ENCODE measurements at regions not wholly inside any gene's neighbourhood (a gene's known extent, or its start where the extent isn't known, plus 50 kb on each side); places are given as distances from the start of the nearest gene placed in this dataset.
A peak's percentile ranks its signal among the peaks of the same experiment; 100 is the strongest.

- DNase-seq, result no peak
Measured at GRCh38 chr2:155109527-155109926, 411.0 kb downstream of the KCNJ3 start.

DNA sequence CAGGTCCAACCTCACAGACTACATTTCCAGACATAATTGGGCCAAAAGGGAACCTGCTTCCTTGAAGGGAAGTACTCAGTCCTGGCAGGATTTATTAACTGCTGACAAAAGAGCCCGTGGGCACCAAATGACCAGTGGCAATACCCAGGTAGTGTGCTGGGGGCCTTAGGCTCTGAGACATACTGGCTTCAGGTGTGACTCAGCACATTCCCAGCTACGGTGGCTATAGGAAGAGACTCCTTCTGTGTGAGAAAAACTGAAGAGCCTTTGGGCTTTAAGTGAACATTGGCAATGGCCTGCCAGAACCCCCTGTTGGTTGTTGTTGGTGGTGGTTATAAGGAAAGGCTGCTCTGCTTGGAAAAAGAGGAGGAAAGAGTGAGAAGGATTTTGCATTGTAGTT, 401.8 kb downstream of the KCNJ3 start:
- DNase-seq, result peak; percentile 43

DNA sequence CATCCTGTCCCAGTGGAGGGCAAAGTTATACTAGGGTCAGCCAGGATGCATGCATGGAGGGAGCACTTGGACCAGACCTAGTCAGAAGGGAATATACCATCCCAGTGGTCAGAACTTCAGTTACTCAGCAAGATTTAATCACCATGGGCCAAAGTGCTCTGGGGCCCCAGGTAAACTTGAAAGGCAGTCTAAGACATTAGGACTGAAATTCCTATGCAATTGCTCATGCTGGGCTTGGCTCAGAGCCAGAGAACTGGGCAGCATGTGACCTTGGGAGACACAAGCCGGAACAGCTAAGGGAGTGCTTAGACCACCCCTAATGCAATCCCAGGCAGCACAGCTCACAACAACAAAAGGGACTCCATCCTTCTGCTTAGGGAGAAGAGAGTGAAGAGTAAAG, 401.3 kb downstream of the KCNJ3 start:
- peak; percentile 48 for DNase-seq

- DNase-seq, result no peak
Measured at GRCh38 chr2:155095613-155096012, 397.1 kb downstream of the KCNJ3 start.

DNA sequence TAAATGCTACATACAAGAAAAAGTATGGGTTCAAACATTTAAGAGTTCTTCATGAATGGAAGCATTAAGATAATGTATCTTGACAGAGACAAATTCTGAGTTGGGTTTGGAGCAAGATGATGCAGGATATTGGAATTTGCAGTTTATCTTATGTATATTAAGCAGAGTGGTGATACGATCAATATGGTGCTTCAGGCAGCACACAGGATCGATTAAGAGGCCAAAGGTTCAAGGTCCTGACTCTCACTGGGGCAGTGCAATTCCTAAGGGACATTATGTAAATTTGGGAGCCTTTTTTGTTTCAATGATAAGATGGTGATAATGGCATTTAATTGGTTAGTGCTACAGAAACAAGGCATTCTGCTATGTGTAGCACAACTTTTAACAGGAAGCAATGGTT, 381.9 kb downstream of the KCNJ3 start:
- no peak for DNase-seq

GRCh38 chr2:155070489-155070888, 372.0 kb downstream of the KCNJ3 start:
- no peak for DNase-seq

- peak; percentile 8 for DNase-seq
Measured at GRCh38 chr2:155062922-155063258, 364.4 kb downstream of the KCNJ3 start.

DNA sequence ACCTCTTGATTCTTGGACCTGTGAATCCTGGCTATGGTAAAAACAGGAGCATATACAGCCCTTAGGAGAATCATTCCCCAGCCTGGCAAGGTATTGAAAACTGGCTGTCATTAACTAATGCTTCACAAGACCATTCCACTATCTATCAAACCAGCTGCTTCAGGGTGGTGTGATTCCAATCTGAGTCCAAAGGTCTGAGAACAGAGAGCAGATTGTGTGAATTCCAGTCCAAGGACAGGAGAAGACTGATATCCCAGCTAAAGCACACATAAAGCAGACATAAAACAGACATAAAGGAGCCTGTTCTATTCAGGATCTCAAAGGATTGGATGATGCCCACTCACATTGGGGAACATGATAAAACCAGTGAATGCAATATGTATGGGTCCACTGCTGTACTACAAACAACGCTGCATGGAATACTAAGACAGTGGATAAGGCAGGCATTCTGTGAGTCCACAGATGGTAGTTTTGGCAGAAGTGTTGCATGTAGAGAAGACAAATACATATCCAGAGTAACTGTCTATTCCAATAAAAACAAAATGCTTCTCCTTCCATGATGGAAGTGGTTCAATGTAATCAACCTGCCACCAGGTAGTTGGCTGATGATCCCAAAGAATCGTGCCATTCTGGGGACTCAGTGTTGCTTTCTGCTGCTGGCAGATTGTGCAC, 363.9 kb downstream of the KCNJ3 start:
- no peak for DNase-seq

DNA sequence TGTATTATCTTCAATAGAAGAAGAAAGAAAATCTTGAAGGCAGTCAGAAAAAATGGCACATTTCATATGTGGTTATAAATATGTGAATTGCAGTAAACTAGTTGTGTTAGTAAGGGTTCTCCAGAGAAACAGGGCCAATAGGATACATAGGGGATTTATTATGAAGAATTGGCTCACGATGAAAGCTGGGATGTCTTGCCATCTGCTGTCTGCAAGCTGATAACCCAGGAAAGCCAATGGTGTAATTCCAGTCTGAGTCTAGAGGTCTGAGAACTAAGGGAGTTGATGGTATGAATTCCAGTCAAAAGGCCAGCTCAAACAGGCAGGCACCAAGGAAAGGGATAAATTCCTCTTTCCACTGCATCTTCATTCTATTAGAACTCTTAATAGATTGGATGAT, 362.4 kb downstream of the KCNJ3 start:
- DNase-seq, result no peak

DNA sequence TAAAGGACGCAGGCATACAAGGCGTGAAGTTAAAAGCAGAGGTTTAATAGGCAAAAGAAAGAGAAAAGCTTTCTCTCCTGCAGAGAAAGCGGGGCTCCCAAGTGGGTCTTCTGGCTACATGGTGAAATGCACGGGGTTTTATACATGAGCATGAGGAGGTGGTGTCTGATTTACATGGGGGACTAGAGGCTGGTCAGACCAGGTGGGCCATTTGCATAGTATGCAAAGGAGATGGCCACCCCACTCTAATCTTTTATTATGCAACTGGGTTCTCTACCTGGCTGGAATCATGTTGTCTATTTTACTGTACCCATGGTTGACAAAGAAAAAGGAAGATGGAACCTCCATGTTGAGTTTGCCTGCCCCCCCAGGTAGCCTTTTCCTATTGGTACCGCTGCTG, 356.2 kb downstream of the KCNJ3 start:
- no peak for DNase-seq

DNA sequence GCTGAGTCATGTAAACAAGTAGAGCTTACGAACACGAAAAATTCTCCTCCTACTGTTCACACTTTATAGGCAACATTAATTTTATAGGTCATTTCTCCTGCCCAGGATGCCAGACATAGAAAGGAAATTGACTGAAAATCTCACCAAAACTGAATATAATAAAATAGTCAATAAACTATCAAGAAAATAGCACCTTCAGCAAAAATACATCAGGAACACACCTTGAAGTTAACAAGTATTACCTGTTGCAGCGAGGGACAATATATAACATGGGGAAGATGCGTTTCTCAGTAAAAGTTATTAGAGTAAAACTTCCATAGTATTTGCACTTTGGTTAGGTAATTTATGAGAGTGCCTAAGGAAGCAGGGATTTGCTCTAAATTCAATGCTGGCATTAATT, 344.6 kb downstream of the KCNJ3 start:
- no peak for DNase-seq

GRCh38 chr2:155035308-155035707, 336.8 kb downstream of the KCNJ3 start:
- no peak for DNase-seq

- no peak for DNase-seq
Measured at GRCh38 chr2:155033652-155034051, 335.2 kb downstream of the KCNJ3 start.

GRCh38 chr2:155030296-155030695, 331.8 kb downstream of the KCNJ3 start:
- no peak for DNase-seq

GRCh38 chr2:155026651-155027174, 328.2 kb downstream of the KCNJ3 start:
- no peak for DNase-seq

DNA sequence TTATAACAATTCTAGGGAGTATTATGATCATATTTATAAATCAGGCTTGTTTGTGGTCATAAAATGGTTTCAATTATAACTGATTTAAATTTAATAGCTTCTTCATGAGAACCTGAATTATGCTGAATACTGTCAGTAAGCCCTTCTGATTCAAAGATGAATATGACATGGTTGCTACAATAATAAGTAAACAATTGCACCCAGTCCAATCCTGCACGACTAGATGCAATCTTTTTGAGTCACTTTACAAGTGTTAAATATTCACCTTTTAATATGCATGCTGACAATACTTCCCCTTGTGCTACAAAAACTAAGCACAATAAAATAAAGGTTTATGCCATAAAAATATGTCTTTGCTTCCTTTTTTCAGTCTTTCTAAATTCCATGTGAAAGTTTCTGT, 325.2 kb downstream of the KCNJ3 start:
- DNase-seq, result no peak

DNA sequence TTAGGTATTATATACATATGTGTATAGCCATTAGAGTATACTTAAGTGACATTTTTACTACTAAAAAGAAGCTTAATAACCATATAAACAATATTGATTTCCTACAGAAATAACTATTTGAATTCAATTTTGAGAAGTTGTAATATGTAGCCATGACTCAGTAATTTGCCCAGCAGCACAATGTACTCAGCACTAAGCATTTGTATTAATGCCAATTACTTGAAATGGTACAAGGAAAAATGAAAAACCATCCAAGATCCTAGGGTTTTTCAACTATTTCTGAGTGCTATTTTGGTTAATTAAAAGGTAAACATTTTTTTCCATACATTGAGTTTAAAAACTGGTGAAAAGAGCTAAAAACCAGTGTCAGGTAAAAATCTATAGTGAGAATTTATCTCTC, 324.0 kb downstream of the KCNJ3 start:
- no peak for DNase-seq

GRCh38 chr2:155021618-155022017, 323.1 kb downstream of the KCNJ3 start:
- DNase-seq, result no peak

DNA sequence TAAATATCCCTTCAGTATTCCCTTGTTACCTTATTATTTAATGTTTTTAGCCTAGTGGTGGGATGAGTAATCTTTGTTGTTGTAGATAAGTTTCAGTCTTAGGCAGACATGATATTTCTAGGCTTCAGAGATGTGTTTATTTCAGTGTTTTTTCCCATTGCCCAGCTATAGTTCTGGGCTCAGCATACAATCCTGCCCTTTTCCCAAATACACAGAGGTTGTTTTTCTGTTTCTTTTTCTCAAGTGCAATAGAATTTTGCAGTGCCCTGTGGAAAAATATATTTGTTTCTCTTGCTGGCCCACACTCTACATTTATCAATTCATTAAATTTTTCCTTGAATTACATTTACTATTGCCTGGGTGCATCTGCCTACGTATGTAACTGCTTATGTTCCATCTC, 321.8 kb downstream of the KCNJ3 start:
- DNase-seq, result no peak

DNA sequence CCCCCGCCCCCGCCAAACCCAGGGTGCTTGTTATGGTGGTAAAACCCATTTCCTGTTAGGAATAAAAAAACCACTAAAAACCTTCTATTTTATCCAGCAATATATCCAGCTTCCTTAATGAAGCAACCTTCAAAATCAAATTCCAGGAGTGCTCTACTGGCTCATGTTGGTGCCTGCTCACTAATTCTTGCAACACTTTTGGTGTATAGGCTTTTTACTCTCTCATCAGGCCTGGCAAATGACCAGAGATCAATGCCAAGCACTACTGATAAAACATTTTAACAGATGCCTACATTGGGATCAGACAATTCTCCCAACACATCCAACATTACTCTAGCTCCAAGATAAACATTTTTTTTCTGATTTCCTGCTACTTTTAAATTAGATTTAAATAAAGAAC, 312.4 kb downstream of the KCNJ3 start:
- DNase-seq, result no peak

DNA sequence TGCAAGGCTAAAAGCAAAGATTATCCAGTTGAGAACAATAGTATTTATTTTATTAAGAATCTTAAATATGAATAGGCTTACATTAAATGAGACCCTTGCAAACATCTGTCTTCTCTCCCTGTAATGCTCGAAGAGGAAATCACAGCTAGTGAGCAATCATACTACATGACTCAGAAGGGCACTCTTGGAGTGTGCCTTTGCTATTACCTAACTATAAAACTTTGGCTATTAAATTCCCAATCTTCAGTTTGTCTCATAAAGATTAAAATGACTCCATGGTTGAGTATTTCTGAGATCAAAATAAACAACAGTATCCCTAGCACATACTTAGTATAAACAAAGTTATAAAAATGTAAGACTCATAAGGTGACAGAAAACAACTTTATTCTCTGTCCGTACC, 296.9 kb downstream of the KCNJ3 start:
- no peak for DNase-seq

DNA sequence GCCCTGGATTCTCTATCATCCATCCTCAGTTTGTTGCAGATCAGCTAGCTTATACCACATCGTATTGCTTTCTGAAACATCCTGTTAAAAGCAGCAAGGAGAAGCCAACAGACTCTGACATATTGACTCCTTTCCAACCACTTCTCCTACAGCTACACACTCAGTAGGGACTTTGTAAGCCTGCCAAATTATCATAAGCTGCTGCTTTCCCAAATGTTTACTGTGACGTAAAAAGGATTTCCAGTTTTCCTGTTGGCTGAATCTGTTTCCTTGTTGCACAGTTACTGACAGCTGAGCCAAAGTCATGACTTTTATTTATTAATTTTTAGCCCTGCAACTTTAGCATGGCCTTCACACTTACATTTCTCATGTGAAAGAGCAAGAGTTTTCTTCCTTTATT, 294.3 kb downstream of the KCNJ3 start:
- DNase-seq, result no peak

DNA sequence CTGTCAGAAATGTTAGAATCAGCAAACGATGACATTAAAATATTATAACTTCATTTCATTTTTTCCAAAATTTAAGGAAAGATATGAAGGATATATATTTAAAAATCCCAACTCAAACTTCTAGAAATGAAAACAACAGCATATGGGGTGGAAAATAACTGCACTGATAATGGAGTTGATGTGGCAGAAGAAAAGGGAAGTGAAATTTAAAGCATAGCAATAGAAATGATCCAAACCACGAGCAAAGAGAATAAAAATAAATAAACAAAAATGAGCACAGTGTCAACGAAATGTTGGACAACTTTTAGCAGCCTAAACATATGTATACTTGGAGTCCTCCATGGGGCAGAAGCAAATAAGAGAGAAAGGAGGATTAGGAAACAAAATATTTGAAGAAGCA, 280.2 kb downstream of the KCNJ3 start:
- no peak for DNase-seq

DNA sequence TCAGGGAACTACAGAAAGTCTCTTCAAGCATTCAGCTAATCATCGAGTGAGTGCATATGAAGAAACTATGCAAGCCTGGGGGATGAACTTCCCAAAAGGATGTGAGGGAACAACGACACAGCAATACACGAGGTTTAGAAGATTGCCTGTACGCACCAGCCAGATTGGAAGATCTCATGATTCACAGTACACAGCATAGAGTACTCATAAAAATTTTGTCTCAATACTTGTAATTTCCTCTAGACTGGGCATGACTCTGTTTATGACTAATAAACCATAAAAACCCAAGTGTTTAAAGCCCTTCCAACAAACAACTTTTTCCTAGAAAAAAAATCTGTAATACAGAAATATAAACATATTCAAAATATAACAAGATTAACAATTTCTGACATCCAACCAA, 279.7 kb downstream of the KCNJ3 start:
- DNase-seq, result no peak

DNA sequence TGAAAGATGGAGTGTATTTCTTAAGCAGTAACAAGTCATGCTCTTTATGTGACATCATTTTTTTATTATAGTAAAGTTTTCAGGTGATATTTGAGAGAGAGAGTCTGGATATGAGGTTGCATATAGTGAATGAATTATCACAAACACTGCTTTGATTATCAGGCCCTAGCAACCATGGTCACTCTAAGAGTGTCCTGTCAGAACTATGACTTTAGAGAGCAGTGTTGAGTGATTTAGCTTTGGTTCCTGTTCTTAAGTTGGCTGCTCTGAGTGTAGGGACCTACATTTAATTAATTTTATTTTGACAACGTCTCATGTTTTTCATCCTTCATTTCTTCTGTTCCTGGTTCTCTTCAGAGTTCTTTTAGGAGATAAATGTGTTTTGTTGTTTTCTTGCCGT, 275.5 kb downstream of the KCNJ3 start:
- peak; percentile 7 for DNase-seq

DNA sequence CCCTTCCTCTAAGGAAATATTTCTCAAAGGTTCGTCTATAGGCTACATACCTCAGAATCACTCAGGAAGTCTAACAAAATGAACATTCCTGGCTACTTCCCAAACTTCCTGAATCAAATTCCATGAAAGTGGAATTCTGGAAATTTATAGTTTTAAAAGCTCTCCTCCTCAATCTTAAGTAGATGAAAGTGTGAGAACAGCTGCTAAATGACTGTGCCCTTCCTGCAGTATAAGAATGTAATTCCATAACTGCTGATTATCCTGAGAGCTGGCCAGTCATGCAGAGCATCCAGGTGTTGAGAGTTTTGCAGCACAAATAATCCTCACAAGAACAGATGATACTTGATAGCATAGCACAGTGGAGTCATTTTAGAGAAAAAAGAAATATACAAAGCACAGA, 265.0 kb downstream of the KCNJ3 start:
- DNase-seq, result peak; percentile 32

Data from DMS53 (cell line).